HL-60 (cell line): ENCODE measurements at regions not wholly inside any gene's neighbourhood (a gene's known extent, or its start where the extent isn't known, plus 50 kb on each side); places are given as distances from the start of the nearest gene placed in this dataset.

Experiments
- POLR2AphosphoS5 ChIP-seq: IDR thresholded peaks from 2 replicates; pipeline ENCODE4 v1.6.1; 2012; ENCODE audit warnings: low read depth
- TF ChIP-seq, protein P1 (sequence below): IDR thresholded peaks from one replicate; pipeline ENCODE4 v1.5.1; 2011; ENCODE audit warnings: low read length, control low read depth, inconsistent platforms; ENCODE audit not compliant: insufficient read depth
- TF ChIP-seq, protein P2 (sequence below): IDR thresholded peaks from 2 replicates; pipeline ENCODE4 v1.6.1; 2012; ENCODE audit warnings: low read depth; ENCODE audit not compliant: insufficient replicate concordance

DNA sequence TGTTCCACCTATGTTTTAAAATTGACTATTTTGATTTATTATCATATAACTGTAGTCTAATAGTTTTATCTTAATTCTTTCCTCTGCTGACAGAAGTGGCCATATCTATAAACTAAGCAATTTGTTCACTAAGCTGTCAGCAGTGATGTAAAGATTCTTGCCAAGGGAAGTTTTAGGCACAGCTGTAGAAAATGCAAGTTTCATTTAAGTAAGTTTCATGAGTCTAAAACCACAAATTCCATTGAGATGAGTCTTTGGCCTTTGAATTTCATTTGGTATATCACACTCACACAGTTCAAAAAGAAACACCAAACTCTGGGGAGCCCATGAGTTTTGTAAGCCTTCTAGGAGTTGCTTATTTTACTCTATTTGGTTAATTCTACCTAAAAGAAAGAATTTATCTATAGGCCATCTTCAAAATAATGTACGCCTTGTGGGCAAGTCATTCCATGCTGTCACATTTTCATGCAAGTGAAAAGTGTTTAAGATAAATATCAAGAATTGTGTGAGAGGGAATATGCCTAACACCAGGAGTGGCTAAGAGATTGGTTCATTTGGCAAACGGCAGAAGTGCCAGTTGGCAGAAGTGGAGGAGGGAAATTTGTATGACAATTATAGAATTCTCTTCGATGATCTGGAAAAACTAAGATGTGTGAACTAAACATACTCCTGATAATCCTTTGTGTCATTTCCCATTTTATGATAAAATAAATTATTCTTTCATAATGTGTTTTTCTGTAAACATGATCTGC lies 292.9 kb downstream of the ZIC4 start:
- TF ChIP-seq, protein P1, sequence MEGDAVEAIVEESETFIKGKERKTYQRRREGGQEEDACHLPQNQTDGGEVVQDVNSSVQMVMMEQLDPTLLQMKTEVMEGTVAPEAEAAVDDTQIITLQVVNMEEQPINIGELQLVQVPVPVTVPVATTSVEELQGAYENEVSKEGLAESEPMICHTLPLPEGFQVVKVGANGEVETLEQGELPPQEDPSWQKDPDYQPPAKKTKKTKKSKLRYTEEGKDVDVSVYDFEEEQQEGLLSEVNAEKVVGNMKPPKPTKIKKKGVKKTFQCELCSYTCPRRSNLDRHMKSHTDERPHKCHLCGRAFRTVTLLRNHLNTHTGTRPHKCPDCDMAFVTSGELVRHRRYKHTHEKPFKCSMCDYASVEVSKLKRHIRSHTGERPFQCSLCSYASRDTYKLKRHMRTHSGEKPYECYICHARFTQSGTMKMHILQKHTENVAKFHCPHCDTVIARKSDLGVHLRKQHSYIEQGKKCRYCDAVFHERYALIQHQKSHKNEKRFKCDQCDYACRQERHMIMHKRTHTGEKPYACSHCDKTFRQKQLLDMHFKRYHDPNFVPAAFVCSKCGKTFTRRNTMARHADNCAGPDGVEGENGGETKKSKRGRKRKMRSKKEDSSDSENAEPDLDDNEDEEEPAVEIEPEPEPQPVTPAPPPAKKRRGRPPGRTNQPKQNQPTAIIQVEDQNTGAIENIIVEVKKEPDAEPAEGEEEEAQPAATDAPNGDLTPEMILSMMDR, result no peak
- TF ChIP-seq POLR2AphosphoS5, result no peak
- TF ChIP-seq, protein P2, sequence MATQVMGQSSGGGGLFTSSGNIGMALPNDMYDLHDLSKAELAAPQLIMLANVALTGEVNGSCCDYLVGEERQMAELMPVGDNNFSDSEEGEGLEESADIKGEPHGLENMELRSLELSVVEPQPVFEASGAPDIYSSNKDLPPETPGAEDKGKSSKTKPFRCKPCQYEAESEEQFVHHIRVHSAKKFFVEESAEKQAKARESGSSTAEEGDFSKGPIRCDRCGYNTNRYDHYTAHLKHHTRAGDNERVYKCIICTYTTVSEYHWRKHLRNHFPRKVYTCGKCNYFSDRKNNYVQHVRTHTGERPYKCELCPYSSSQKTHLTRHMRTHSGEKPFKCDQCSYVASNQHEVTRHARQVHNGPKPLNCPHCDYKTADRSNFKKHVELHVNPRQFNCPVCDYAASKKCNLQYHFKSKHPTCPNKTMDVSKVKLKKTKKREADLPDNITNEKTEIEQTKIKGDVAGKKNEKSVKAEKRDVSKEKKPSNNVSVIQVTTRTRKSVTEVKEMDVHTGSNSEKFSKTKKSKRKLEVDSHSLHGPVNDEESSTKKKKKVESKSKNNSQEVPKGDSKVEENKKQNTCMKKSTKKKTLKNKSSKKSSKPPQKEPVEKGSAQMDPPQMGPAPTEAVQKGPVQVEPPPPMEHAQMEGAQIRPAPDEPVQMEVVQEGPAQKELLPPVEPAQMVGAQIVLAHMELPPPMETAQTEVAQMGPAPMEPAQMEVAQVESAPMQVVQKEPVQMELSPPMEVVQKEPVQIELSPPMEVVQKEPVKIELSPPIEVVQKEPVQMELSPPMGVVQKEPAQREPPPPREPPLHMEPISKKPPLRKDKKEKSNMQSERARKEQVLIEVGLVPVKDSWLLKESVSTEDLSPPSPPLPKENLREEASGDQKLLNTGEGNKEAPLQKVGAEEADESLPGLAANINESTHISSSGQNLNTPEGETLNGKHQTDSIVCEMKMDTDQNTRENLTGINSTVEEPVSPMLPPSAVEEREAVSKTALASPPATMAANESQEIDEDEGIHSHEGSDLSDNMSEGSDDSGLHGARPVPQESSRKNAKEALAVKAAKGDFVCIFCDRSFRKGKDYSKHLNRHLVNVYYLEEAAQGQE, result no peak
